WTC11 (cell line): ENCODE measurements at regions not wholly inside any gene's neighbourhood (a gene's known extent, or its start where the extent isn't known, plus 50 kb on each side); places are given as distances from the start of the nearest gene placed in this dataset.

Source experiments
- ATAC-seq: fragments of 200-7000 bp; cut with Tn5 transposase; 2 replicates; pipeline ENCODE4 v1.10.0; 2021; ENCODE audit warnings: mild to moderate bottlenecking, moderate library complexity
- CTCF ChIA-PET: fragments of 300-600 bp; sonication (Branson Sonifier 250); formaldehyde crosslinking; loops from one replicate; lab custom pipeline; 2021; ENCODE audit warnings: antibody characterized with exemption; lab: Charles Lee
- POLR2A ChIA-PET: fragments of 350-600 bp; sonication (Branson Sonifier 250); formaldehyde crosslinking; loops from one replicate; lab custom pipeline; 2021; ENCODE audit warnings: antibody characterized with exemption; lab: Charles Lee
- DNase-seq: peaks from one replicate; pipeline ENCODE4 v3.0.0; 2021; ENCODE audit warnings: low spot score
- H3K27ac Mint-ChIP-seq: 2 replicates; pipeline ENCODE4 v1.8.0; 2021; ENCODE audit warnings: mixed read lengths
- H3K27me3 Mint-ChIP-seq: 2 replicates; pipeline ENCODE4 v1.8.0; 2021; ENCODE audit warnings: low read depth, mild to moderate bottlenecking, moderate library complexity, mixed read lengths
- H3K36me3 Mint-ChIP-seq: 2 replicates; pipeline ENCODE4 v1.8.0; 2021; ENCODE audit warnings: mixed read lengths
- H3K4me1 Mint-ChIP-seq: 2 replicates; pipeline ENCODE4 v1.8.0; 2022; ENCODE audit warnings: mixed read lengths
- H3K4me3 Mint-ChIP-seq: 2 replicates; pipeline ENCODE4 v1.8.0; 2021; ENCODE audit warnings: mild to moderate bottlenecking, moderate library complexity, mixed read lengths
- H3K9me3 Mint-ChIP-seq: 2 replicates; pipeline ENCODE4 v1.8.0; 2021; ENCODE audit warnings: mixed read lengths
- AFF4 ChIP-seq: sonication (generic); formaldehyde crosslinking; IDR thresholded peaks from 2 replicates; pipeline ENCODE4 v1.8.1; 2023; ENCODE audit warnings: mild to moderate bottlenecking, missing genetic modification reagents, borderline replicate concordance
- CREB1 ChIP-seq: sonication (generic); formaldehyde crosslinking; IDR thresholded peaks from 2 replicates; pipeline ENCODE4 v1.8.0; 2023; ENCODE audit warnings: mild to moderate bottlenecking, missing genetic modification reagents
- E2F4 ChIP-seq: sonication (generic); formaldehyde crosslinking; IDR thresholded peaks from 2 replicates; pipeline ENCODE4 v1.8.1; 2022; ENCODE audit warnings: low read depth, mild to moderate bottlenecking, moderate library complexity, missing genetic modification reagents, borderline replicate concordance
- E2F5 ChIP-seq: sonication (generic); formaldehyde crosslinking; IDR thresholded peaks from 2 replicates; pipeline ENCODE4 v1.8.1; 2022; ENCODE audit warnings: mild to moderate bottlenecking, moderate library complexity, missing genetic modification reagents
- ERG ChIP-seq: fragments of 250-450 bp; sonication (Bioruptor Pico); IDR thresholded peaks from 2 replicates; pipeline ENCODE4 v1.8.0; 2021; ENCODE audit warnings: mild to moderate bottlenecking
- MLX ChIP-seq: sonication (generic); formaldehyde crosslinking; IDR thresholded peaks from 2 replicates; pipeline ENCODE4 v1.8.1; 2023; ENCODE audit warnings: mild to moderate bottlenecking, missing genetic modification reagents, moderate library complexity
- NFYB ChIP-seq: sonication (generic); formaldehyde crosslinking; conservative IDR thresholded peaks from 2 replicates; pipeline ENCODE4 v1.8.0; 2022; ENCODE audit warnings: low read depth, missing genetic modification reagents
- PRDM15 ChIP-seq: sonication (generic); formaldehyde crosslinking; IDR thresholded peaks from 2 replicates; pipeline ENCODE4 v1.8.0; 2022; ENCODE audit warnings: missing genetic modification reagents
- PREB ChIP-seq: sonication (generic); formaldehyde crosslinking; IDR thresholded peaks from 2 replicates; pipeline ENCODE4 v1.8.1; 2022; ENCODE audit warnings: mild to moderate bottlenecking, missing genetic modification reagents, moderate library complexity, borderline replicate concordance
- RELA ChIP-seq: sonication (generic); formaldehyde crosslinking; IDR thresholded peaks from 2 replicates; pipeline ENCODE4 v1.8.1; 2022; ENCODE audit warnings: missing genetic modification reagents, mild to moderate bottlenecking, borderline replicate concordance
- SMAD4 ChIP-seq: sonication (generic); formaldehyde crosslinking; IDR thresholded peaks from 2 replicates; pipeline ENCODE4 v1.8.0; 2022; ENCODE audit warnings: mild to moderate bottlenecking, missing genetic modification reagents
- TEAD1 ChIP-seq: sonication (generic); formaldehyde crosslinking; IDR thresholded peaks from 2 replicates; pipeline ENCODE4 v1.8.0; 2022; ENCODE audit warnings: mild to moderate bottlenecking, missing genetic modification reagents
- ZNF121 ChIP-seq: sonication (generic); formaldehyde crosslinking; IDR thresholded peaks from 2 replicates; pipeline ENCODE4 v1.8.0; 2023; ENCODE audit warnings: missing genetic modification reagents
- ZNF138 ChIP-seq: sonication (generic); formaldehyde crosslinking; conservative IDR thresholded peaks from 2 replicates; pipeline ENCODE4 v1.8.1; 2022; ENCODE audit warnings: mild to moderate bottlenecking, moderate library complexity, missing genetic modification reagents
- ZNF512 ChIP-seq: sonication (generic); formaldehyde crosslinking; IDR thresholded peaks from 2 replicates; pipeline ENCODE4 v1.8.1; 2022; ENCODE audit warnings: missing genetic modification reagents, borderline replicate concordance

GRCh38 chr5:26569929-26570258, 468.5 kb downstream of the CDH9 start (continued):
- TF ChIP-seq RELA (no peak), ZNF121 (CRISPR knock-in tag) (no peak), ZNF138 (CRISPR knock-in tag) (no peak)
- TF ChIP-seq, all 79 proteins: peak for 0

GRCh38 chr5:26569241-26569928, 469.0 kb downstream of the CDH9 start:
- CTCF ChIA-PET, result no interaction called here
- DNase-seq (no peak), ATAC-seq (0 out of 2 replicates have a peak, but pooled peaks have one; percentile 18)
- H3K27me3 Mint-ChIP-seq, result no peaks in the 10 kb centered on the region
- POLR2A ChIA-PET, result no interaction called here
- H3K4me1 Mint-ChIP-seq, result peaks cover 4% of the 10 kb centered on the region
- no peak overlapping the region for H3K27ac Mint-ChIP-seq
- peaks cover 21% of the 10 kb centered on the region for H3K9me3 Mint-ChIP-seq
- no peak overlapping the region for H3K4me3 Mint-ChIP-seq
- no peak for TF ChIP-seq NFYB (CRISPR knock-in tag)
- no peak for TF ChIP-seq CREB1 (CRISPR knock-in tag)
- no peak for TF ChIP-seq TEAD1 (CRISPR knock-in tag)
- no peak for TF ChIP-seq ZNF121 (CRISPR knock-in tag)
- no peak for TF ChIP-seq ERG (CRISPR knock-in tag)
- no peak for TF ChIP-seq PRDM15
- TF ChIP-seq PREB, result no peak
- no peak for TF ChIP-seq SMAD4 (CRISPR knock-in tag)
- TF ChIP-seq AFF4 (CRISPR knock-in tag), result no peak
- TF ChIP-seq MLX (CRISPR knock-in tag), result no peak
- TF ChIP-seq E2F5 (CRISPR knock-in tag), result no peak
- TF ChIP-seq ZNF512 (CRISPR knock-in tag), result no peak
- TF ChIP-seq E2F4 (CRISPR knock-in tag), result no peak
- peaks cover 11% of the 10 kb centered on the region for H3K36me3 Mint-ChIP-seq
